ENCODE measurements at regions not wholly inside any gene's neighbourhood (a gene's known extent, or its start where the extent isn't known, plus 50 kb on each side); places are given as distances from the start of the nearest gene placed in this dataset.

DNA sequence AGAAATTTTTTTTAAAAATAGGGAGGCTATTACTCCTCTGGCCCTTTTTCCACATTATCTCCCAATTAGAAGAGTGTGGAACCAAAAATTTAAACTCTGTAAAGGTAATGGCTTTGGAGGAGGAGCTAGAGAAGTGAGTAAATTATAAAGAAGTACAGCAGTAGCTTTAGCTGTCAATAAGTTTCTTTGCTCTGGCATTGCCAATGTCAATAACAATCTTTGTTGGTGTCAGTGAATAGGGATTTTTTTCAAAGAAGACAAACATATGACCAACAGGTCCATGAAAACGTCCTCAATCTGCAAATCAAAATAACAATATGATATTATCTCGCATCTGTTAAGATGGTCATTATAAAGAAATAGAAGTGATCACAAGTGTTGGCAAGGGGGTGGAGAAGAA lies 227.1 kb upstream of the MBL2 start:
- DNase-seq (ENCODE audit: low spot score), result no peak

DNA sequence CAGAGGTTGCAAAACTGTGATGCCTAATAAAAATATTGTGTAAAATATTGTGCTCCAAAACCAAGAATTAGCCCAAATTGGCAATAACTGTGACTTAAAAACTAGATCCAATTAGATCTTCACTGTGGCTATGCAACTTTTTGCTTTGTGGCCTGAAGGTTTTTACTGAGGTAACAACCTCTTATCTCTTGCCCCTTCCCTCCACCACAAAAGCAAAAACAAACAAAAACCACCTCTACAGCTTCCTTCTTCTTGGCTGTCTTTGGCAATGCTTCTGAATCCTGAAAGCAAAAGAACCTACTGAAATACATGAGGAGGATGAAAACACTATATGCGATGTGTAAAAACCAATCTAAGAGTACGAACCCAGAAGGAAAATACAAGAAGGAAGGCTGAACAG lies 226.7 kb upstream of the MBL2 start:
- no peak for DNase-seq (ENCODE audit: low spot score)

DNA sequence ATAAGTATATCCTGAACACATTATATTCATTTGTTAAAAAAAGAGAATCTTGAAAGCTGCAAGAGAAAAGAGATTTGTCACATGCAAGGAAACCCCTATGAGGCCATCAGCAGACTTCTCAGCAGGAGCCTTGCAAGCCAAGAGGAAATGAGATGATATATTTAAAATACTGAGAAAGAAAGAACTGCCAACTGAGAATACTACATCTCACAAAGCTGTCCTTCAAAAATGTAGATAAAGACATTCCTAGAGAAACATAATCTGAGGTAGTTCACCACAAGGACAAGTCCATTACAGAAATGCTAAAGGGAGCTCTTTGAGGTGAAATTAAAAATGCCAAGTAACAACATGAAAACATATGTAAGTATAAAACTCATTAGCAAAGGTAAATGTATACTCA lies 224.4 kb upstream of the MBL2 start:
- no peak for DNase-seq (ENCODE audit: low spot score)

DNA sequence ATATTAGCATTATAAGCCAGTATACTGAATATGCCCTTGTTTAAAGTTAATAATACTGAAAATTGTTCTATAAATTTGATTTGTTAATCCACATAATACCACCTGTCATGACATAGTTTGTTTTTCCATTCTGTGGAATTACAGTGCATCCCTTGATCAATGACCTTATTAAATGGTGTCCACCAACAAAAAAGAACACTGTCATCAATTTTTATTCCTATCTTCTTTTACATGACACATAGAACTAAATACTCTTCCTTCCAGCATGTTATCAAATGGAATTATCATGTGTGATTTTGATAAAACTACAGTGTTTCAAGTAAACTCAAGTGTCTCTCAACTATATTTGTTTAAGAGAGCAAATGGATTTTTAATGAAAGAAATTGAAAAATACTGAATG lies 221.8 kb upstream of the MBL2 start:
- DNase-seq (ENCODE audit: low spot score), result no peak

DNA sequence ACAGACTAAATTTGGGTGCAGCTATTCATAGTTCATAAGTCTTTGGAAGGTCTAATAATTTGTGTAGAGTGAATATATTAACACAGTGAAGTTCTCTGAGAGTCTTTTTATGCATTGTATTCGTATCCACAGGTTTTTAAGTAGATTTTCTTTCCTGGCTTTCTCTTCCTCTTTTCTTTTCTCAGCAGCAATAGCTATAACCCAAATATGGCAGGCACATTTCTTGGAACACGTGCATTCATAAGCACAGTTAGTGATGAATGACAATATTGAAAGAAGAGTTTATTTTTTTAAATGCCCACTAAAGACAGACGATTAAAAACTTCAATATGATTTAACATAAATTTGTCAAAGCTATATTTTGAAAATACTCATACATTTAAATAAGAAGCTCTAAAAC lies 220.5 kb upstream of the MBL2 start:
- DNase-seq (ENCODE audit: low spot score), result no peak

DNA sequence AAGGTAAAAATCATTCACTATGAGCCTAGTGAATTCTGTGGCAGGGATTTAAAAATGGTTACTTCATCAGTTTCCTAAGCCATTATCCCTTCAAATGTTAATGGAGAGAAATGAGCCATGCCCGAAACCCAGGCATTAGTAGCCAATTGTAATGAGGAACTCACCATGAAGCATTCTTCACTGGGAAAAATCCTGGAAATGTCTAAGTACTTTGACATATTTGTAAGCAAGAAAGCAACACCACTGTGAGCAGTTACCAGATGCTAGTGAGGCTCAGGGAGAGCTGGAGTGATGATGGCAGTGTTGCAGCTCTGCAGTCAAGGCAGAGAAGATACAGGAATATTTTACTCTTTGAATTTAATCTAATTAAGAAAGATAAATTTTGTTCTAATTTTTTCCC lies 220.0 kb upstream of the MBL2 start:
- DNase-seq (ENCODE audit: low spot score), result no peak

DNA sequence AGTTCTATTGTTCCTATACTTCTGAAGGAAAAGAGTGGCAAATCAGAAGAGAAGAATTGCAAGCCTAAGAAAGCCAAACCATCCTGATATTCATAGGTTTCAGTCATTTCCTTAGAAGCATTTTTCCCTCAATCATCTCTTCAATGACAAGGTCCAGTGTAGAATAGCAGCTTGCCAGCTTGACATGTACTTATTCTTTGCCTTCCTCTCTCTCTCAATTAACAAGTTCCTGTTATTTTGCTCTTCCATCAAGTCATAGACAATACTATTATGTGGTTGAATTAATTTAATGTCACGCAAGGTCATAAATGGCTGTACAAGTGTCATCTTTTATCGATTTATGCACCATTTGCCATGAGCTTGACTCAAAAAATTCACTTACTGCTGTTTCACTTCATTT lies 216.3 kb upstream of the MBL2 start:
- no peak for DNase-seq (ENCODE audit: low spot score)

DNA sequence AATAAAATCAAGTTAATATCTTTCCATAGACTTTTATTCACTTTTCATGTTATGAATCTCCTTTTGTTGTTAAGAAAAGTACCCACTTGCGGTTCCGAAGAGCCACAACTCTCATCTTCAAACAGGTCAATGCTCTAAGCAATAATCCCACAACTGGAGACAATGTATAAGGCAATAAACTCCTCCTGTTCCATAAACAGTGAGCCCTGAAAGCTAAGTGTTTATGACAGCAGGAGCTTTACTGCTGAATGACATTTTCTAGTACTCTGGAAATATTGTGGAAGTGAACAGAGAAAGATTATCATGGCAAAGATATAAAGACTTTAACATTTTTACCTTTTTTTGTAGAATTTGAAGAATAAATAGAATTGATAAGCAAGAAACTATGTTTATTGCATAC lies 213.5 kb upstream of the MBL2 start:
- DNase-seq (ENCODE audit: low spot score), result no peak

DNA sequence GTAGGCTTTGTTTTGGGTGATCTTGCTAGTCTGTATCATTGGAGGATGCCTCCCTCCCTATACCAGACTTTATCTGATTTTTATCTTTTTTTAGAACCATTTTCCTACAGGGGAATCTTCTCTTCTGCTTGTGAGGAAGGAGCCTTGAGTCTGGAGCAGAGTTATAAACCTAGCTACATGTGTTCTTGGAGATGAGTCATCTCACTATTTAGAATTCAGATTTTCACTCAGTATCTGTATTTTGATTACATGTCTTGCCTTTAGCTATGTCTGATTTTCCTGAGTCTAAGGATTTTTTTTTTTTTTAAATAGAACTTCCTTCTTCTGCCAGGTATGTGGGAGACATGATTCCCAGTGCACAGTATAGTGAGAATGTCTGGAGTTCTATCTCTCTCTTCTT lies 211.6 kb upstream of the MBL2 start:
- no peak for DNase-seq (ENCODE audit: low spot score)

DNA sequence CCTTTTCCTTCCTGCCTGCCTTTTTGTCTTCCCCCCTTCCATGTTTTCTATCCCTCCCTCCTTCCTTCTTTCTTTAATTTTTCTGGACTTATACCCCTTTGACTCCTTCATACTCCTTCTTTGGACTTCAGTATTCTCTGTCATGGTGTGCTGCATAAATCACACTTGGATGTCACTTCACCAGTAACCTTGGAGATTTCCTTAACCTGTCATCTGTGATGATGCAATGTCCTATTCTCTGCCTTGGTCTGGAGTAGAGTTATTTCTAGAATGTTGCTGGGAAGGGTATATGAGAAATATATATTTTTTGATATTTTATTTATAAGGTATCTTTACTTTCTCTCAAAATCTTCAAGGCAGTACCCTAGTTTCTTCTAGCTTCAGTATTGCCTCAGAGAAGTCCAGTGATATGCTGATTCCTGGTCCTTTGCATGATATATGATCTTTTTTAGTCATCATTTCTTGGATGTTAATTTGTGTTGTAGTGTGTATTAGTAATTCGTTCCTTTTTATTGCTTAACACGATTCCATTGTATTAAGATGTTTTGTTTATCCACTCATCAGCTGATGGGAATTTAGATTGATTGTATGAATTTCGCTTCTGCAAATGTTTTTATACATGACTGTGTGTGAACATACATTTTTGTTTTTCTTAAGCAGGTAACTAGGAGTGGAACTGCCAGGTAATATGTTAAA lies 206.9 kb upstream of the MBL2 start:
- DNase-seq (ENCODE audit: low spot score), result no peak

DNA sequence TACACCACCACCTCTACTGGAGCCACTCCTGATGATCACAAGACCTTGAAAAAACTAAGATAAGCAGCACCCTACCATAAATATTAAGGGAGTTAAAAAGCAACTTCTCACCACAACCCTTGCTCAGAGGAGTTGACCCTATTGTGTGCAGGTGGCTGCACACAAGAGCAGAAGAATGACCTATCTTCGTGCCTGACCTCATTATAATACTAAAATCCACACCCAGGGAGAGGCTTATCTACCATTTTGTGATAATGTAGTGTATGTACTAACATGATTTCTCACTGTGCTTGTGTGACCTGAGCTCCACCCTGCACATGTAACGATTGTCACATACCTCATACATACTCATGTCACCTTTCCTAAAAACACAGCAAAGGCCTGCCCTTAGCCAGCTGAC lies 205.0 kb upstream of the MBL2 start:
- DNase-seq (ENCODE audit: low spot score), result no peak

DNA sequence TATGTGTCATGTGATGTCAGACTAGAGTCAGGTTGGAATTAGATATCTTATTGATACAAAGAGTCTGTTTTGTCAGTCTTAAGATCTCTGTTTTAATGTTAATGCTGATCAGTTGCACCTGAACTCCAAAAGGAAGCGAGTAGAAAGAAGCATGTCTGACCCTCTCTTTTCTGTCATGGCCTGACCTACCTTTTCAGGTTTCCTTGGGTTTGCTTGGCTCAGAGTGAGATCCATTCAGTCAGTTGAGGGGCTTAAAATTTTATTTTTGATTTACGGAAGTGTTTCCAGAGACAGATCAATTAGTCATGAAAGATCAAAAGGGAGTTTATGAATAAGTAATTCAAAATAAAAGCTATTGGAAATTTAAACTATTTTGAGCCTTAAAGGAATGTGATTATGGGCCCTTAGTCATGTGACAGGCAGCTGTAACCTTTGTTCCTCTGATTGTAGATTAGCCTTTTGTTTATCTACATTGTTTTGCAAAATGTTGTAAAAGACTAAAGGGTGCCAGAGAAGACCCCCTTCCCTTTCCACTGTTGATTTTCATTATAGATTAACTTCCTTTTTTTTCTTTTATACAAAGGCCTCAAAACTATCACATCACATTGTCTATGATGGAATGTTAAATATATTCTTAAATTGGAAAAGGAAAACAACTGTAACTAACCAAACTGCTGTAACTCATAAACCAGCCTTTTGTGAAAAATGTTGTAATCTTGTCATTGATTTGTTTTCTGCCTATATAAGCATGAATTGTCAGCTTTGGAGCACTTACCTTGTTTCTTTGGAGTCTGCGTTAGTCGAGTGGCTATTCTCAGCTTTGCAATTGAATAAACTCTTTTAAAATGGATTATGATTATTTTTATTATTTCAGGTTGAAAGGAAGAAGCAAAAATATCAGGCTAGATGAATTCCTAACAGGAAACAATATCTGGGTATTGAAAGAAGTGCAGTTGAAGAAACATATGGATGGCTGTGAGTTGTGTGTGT lies 195.5 kb upstream of the MBL2 start:
- DNase-seq (ENCODE audit: low spot score), result no peak

DNA sequence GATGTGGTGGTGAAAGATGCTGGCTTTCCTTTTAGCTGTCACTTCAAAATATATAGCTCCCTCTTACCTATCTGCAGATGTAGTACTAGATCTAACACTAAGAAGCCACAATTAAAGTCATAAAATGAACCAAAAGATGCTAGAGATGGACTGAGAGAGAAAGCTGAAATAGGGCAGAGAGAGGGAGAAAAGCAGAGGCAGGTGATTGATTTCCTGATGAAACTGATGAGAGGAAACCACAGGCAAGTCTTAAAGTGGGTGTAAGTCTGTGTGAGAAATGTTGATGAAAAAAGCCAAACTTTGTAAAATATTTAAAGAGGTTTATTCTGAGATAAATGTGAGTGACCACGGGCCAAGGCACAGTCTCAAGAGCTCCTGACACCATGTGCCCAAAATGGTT lies 194.3 kb upstream of the MBL2 start:
- DNase-seq (ENCODE audit: low spot score), result no peak

DNA sequence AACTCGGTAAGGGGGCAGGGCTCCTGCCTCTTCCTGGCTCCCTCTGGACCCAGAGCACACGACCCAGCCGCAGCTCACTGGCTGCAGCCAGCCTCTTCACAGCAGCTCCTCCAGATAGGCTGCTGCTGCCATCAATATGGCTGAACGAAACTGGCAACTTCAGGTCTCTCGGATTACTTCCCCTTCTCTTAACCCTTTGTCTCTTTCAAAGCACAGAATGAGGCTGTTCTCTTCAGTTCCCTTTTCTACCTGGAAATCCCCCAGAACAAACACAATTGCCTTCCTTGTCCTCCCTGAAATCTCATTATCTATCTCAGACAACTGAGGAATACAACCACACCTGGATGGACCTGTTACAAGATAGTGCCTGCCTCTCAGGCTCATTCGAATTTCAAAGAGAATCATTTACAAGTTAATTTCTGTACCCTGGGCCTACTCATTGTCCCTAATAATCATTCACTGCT lies 193.4 kb upstream of the MBL2 start:
- no peak for DNase-seq (ENCODE audit: low spot score)

DNA sequence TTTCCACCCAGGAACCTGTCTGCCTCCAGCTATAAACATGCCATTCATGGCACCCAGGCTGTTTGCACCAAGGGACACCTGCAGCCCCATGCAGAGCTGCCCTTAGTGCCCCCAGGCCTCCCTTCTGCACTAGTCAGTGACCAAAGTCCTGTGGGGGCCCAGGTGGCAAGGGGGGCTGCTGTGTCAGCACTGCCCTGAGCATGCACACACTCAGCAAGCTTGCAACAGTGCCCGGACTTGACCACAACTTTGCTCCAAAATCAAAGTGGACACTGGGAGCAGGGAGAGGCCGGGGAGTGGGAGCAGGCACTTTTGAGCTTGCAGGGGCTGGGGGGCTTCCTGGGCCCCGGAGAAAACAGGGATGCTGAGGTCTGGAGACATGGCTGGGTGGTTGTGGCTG lies 192.9 kb upstream of the MBL2 start:
- no peak for DNase-seq (ENCODE audit: low spot score)

DNA sequence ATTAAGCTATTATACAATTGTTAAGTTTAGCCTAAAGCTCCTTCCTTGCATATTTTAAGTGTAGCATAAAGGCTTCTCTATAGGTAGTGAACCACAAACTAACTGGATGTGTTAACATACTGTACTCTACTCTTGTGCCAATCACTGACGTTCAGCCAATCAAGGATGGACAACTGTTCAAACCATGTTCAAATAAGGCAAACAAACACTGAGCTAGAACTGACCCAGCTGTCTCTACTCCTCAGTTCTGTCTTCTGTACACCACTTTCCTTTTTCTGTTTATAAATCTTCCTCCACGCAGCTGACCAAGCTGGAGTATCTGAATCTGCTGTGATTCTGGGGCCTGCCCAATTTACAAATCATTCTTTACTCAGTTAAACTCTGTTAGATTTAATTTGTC lies 188.7 kb upstream of the MBL2 start:
- DNase-seq (ENCODE audit: low spot score), result no peak

DNA sequence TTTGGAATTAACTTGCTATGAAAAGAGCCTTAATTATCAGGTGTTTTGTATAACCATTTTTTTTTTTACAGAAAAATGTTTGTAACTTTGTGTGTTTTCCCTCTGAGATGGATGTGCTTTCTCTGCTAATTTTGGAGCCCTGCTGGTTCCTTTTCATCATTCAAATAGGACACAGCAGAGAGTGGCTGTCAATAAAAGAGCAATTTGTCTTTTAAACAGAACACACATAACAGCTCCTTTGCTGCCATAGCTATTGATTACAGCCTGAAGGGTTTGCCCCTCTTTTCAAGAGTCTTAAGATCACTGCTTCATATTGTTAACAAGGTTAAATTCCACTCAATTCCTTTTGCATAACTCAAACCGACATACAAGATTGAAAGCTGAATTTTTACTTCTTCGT lies 187.2 kb upstream of the MBL2 start:
- no peak for DNase-seq (ENCODE audit: low spot score)

DNA sequence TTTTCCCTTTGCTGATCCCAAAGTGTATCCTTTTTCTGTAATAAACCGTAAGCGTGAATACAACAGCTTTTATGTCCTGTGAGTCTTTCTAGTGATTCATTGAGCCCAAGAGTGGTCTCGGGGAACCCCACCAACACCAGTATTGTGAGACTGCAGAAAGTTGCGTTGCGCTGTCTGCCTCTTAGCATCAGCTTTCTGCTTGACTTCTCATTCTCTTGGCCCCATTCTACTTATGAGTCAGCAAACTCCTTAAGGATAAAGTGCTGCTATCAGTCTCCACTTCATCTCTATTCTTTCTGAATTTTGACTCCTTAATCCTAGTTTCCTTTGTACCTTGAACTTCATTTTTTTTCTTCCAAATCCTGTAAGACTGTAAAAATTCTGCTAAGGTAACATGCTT lies 184.3 kb upstream of the MBL2 start:
- no peak for DNase-seq (ENCODE audit: low spot score)

DNA sequence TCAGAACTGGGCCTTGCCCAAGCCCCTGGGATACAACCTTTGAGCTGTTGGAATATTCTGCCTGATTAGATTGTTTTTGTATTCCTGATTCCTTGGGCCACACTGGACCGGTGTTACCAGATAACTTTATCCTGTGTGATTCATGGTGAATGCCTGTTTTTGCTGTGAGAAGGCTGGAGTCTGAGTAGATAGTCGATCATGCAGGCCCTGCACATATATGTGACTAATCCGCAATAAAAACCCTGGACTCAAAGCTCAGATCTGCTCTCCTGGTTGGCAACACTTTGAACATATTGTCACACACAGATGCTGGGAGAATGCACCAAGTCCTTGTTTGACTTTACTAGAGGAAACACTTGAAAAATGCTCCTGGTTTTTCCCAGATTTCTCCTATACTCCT lies 183.9 kb upstream of the MBL2 start:
- no peak for DNase-seq (ENCODE audit: low spot score)

DNA sequence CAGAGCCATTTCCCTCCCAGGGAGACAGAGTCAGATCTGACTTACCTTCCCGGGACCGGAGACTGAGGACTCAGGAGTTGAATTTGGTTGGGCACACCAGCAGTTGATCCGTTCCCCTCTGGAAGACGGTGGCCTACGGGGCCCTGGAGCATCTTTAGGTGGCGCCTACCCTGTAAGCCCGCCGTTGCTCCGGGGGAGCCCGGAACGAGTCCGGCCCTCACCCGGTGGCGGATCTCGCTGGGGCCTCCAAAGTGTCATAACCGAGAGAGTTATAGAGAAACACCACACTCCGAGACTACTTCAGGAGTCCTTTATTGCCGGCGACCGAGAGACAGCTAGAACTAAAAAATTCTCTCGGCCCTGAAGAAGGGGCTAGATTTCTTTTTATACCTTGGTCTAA lies 182.8 kb upstream of the MBL2 start:
- DNase-seq (ENCODE audit: low spot score), result no peak

DNA sequence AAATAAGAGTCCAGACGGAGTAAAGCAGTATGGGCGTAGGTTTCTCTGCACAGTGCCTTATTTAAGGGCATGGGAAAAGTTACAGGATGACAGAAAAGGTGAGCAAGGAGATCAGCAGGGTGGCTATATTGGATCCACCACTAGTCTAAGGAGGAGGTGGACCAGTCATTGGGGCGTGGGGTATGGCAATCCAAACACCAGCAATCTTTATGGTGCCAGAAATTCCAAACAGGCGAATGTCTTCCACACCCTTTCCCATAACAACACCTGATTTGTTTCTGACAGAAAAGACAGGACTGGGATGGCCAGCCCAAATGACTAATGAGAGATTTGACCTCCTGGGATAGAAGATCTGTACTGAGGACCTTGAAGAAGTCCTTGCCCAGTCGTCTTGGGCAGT lies 181.8 kb upstream of the MBL2 start:
- no peak for DNase-seq (ENCODE audit: low spot score)

DNA sequence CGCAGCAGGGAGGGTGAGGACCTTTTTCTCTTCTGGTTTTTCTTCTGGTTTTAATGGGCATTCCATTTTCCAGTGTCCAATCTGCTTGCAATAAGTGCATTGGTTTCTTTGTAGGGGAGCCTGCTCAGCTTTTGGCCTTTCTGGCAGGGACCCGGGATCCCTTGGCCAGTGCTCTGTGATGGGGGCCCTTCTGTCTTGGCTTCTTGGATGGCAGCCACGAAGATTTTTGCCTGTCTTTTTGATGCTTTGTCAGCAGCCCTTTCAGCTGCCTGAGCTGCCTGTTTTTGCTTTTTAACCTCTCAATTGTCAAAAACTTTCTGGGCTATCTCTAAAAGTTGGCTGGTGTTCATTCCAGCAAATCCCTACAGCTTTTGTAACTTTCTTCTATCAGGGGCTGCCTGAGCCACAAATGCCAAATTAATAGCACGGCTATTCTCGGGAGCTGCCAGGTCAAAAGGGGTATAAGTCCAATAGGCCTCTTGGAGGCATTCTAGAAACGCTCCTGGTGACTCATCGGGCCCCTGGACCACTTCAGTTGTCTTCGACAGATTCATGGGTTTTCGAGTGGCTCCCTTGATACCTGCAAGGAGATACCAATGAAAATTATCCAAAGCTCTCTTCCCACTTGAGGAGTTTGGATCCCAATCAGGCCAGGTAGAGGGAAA lies 179.9 kb upstream of the MBL2 start:
- no peak for DNase-seq (ENCODE audit: low spot score)

DNA sequence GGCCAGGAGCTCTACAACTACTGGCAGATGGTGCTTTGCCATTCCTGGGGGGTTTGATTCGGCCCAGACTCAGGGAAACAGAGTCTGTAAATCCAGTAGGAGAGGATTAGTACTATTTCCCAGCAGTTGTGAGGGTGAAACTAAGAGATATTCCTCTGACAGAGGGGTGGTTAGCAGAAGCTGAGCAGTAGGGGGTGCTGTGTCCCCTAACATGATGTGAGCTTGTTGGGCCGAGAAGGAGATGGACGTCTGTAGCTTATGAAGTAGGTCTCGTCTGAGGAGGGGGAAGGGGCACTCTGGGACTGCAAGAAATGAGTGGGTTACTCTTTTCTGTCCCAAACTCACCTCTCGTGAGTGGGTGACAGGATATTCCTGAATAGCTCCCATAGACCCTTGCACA lies 179.2 kb upstream of the MBL2 start:
- DNase-seq (ENCODE audit: low spot score), result no peak
